Tibial nerve (tissue), 3 donors: ENCODE measurements at regions not wholly inside any gene's neighbourhood (a gene's known extent, or its start where the extent isn't known, plus 50 kb on each side); places are given as distances from the start of the nearest gene placed in this dataset.

Source experiments
- POLR2A ChIP-seq, 2 donors: fragments of 450-650 bp; IDR thresholded peaks; one replicate each; pipeline ENCODE4 v1.6.1; 2017; ENCODE audit warnings: antibody characterized with exemption in 2 of 2, mild to moderate bottlenecking in 2 of 2, moderate library complexity in 2 of 2
- TF ChIP-seq, protein P1 (sequence below), 5 experiments: fragments of 200-600 bp in 3 of 5; fragments of 450-650 bp in 2 of 5; sonication (generic) in 3 of 5; IDR thresholded peaks; one replicate each; pipeline ENCODE4 v1.5.1; 2016 to 2019; ENCODE audit warnings: antibody characterized with exemption in 5 of 5, mild to moderate bottlenecking in 3 of 5, moderate library complexity in 2 of 5

DNA sequence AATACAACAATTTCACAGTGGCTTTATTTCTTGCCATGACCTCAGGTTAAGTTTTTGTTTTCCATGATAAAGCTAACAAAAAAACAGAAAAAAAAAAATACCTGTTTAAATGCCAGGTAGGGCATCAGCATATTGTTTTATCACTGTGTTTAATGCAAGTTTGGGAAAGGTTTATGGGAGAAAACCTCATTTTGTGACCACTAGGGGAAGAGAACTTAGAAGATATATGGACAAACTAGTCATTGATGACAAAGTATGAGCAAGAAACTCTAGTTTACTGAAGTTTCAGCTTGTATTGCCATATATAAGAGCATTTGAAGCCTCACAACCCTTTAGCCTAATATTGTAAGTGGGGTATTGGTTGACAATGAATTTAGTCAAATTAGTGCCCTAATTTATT is 1431.4 kb upstream of the CDH18 start:
- TF ChIP-seq, protein P1, sequence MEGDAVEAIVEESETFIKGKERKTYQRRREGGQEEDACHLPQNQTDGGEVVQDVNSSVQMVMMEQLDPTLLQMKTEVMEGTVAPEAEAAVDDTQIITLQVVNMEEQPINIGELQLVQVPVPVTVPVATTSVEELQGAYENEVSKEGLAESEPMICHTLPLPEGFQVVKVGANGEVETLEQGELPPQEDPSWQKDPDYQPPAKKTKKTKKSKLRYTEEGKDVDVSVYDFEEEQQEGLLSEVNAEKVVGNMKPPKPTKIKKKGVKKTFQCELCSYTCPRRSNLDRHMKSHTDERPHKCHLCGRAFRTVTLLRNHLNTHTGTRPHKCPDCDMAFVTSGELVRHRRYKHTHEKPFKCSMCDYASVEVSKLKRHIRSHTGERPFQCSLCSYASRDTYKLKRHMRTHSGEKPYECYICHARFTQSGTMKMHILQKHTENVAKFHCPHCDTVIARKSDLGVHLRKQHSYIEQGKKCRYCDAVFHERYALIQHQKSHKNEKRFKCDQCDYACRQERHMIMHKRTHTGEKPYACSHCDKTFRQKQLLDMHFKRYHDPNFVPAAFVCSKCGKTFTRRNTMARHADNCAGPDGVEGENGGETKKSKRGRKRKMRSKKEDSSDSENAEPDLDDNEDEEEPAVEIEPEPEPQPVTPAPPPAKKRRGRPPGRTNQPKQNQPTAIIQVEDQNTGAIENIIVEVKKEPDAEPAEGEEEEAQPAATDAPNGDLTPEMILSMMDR (IDR thresholded peaks at IDR 0.05) = no peak
- TF ChIP-seq POLR2A (IDR thresholded peaks at IDR 0.05) = no peak
